A549 (cell line): ENCODE measurements at regions not wholly inside any gene's neighbourhood (a gene's known extent, or its start where the extent isn't known, plus 50 kb on each side); places are given as distances from the start of the nearest gene placed in this dataset.

Experiments used
- ATAC-seq, 2 experiments: fragments of 200-7000 bp in 1 of 2; fragments of >200 bp in 1 of 2; cut with Nextera tagmentation in 1 of 2; cut with Tn5 transposase in 1 of 2; 3 replicates each; pipeline versions ENCODE4 v1.8.0 to v1.9.1; 2018 to 2020; ENCODE audit warnings: mild to moderate bottlenecking in 1 of 2, moderate library complexity in 1 of 2
- CTCF ChIA-PET: fragments of 300-600 bp; sonication (Branson Sonifier 250); formaldehyde crosslinking; extraction: SDS; loops from one replicate; lab custom pipeline; 2021; ENCODE audit warnings: antibody characterized with exemption, inconsistent platforms; lab: Yijun Ruan, JAX
- POLR2A ChIA-PET: fragments of 350-600 bp; formaldehyde crosslinking; extraction: SDS; loops from one replicate; lab custom pipeline; 2021; ENCODE audit warnings: antibody characterized with exemption, inconsistent platforms; lab: Yijun Ruan, JAX
- DNase-seq, 2 experiments: peaks; one replicate each; pipeline versions ENCODE4 v3.0.0 to v3.0.0-alpha.2; 2011 to 2016; ENCODE audit warnings: low read depth in 1 of 2, low spot score in 1 of 2
- FAIRE-seq: peaks from 2 replicates; lab custom pipeline; 2011; peaks lifted over from hg19 to GRCh38; lab: Jason Lieb, UNC
- H3K27ac ChIP-seq, 2 experiments: fragments of >200 bp; sonication (Bioruptor Twin); formaldehyde crosslinking; 3 replicates each; pipeline ENCODE4 v1.5.1; 2016 to 2017
- H3K4me1 ChIP-seq: fragments of >200 bp; sonication (Bioruptor Twin); formaldehyde crosslinking; 3 replicates; pipeline ENCODE4 v1.6.1; 2016
- H3K4me2 ChIP-seq: fragments of >200 bp; sonication (Bioruptor Twin); formaldehyde crosslinking; 3 replicates; pipeline ENCODE4 v1.6.1; 2016
- H3K4me3 ChIP-seq: fragments of >200 bp; sonication (Bioruptor Twin); formaldehyde crosslinking; 3 replicates; pipeline ENCODE4 v1.5.1; 2016
- H3K9me3 ChIP-seq: fragments of >200 bp; sonication (Bioruptor Twin); formaldehyde crosslinking; 3 replicates; pipeline ENCODE4 v1.6.1; 2016
- BCL3 ChIP-seq: fragments of >200 bp; sonication (Bioruptor Twin); formaldehyde crosslinking; IDR thresholded peaks from 3 replicates; pipeline ENCODE4 v1.6.1; 2016
- CBX2 ChIP-seq: fragments of 200-600 bp; sonication (generic); IDR thresholded peaks from 2 replicates; pipeline ENCODE4 v1.6.1; 2016; ENCODE audit warnings: low read depth, mild to moderate bottlenecking, borderline replicate concordance
- CBX8 ChIP-seq: fragments of 200-600 bp; sonication (generic); IDR thresholded peaks from 2 replicates; pipeline ENCODE4 v1.6.1; 2016
- CEBPB ChIP-seq, 2 experiments: fragments of >200 bp in 1 of 2; sonication (Bioruptor Twin) in 1 of 2; formaldehyde crosslinking in 1 of 2; IDR thresholded peaks; 2 replicates each; pipeline ENCODE4 v1.6.1; 2012 to 2016
- CHD4 ChIP-seq: fragments of 200-600 bp; sonication (generic); IDR thresholded peaks from 2 replicates; pipeline ENCODE4 v1.6.1; 2016; ENCODE audit warnings: antibody characterized with exemption, mild to moderate bottlenecking, borderline replicate concordance
- CTCF ChIP-seq: fragments of >200 bp; sonication (Bioruptor Twin); formaldehyde crosslinking; IDR thresholded peaks from 3 replicates; pipeline ENCODE4 v1.5.1; 2016
- EHF ChIP-seq: fragments of 250-450 bp; sonication (Bioruptor Pico); IDR thresholded peaks from 2 replicates; pipeline ENCODE4 v1.5.0; 2020; ENCODE audit warnings: mild to moderate bottlenecking
- ESRRA ChIP-seq: fragments of 150-350 bp; IDR thresholded peaks from 2 replicates; pipeline ENCODE4 v1.6.1; 2014; ENCODE audit warnings: mild to moderate bottlenecking, low read length, borderline replicate concordance
- FOSL2 ChIP-seq, 2 experiments: fragments of 450-650 bp in 1 of 2; fragments of >200 bp in 1 of 2; sonication (Bioruptor Twin) in 1 of 2; formaldehyde crosslinking; IDR thresholded peaks; 2 replicates each; pipeline versions ENCODE4 v1.5.0 to v1.6.1; 2016 to 2020; ENCODE audit warnings: mild to moderate bottlenecking in 1 of 2, moderate library complexity in 1 of 2
- HMGXB4 ChIP-seq: fragments of 250-450 bp; sonication (Bioruptor Pico); IDR thresholded peaks from 2 replicates; pipeline ENCODE4 v1.5.0; 2021; ENCODE audit warnings: mild to moderate bottlenecking, moderate library complexity, borderline replicate concordance
- HOXA7 ChIP-seq: fragments of 250-450 bp; sonication (Bioruptor Pico); IDR thresholded peaks from 2 replicates; pipeline ENCODE4 v1.5.0; 2020; ENCODE audit warnings: mild to moderate bottlenecking, moderate library complexity
- HOXB13 ChIP-seq: fragments of 250-450 bp; sonication (Bioruptor Pico); IDR thresholded peaks from 2 replicates; pipeline ENCODE4 v1.5.0; 2020; ENCODE audit warnings: low read depth, mild to moderate bottlenecking, moderate library complexity
- HOXB5 ChIP-seq: fragments of 250-450 bp; sonication (Bioruptor Pico); IDR thresholded peaks from 2 replicates; pipeline ENCODE4 v1.5.0; 2020; ENCODE audit warnings: mild to moderate bottlenecking, moderate library complexity
- JUNB ChIP-seq: fragments of >200 bp; sonication (Bioruptor Twin); formaldehyde crosslinking; IDR thresholded peaks from 2 replicates; pipeline ENCODE4 v1.6.1; 2016
- KDM1A ChIP-seq: fragments of 200-600 bp; sonication (generic); IDR thresholded peaks from 2 replicates; pipeline ENCODE4 v1.6.1; 2016; ENCODE audit warnings: low read depth, mild to moderate bottlenecking
- MAFK ChIP-seq: fragments of 450-650 bp; IDR thresholded peaks from 2 replicates; pipeline ENCODE4 v1.6.1; 2014; ENCODE audit not compliant: partially characterized antibody
- MAZ ChIP-seq: fragments of 150-350 bp; IDR thresholded peaks from 2 replicates; pipeline ENCODE4 v1.6.1; 2014; ENCODE audit warnings: antibody characterized with exemption, low read depth, low read length, borderline replicate concordance
- NFE2L2 ChIP-seq: fragments of 150-350 bp; conservative IDR thresholded peaks from 2 replicates; pipeline ENCODE4 v1.6.1; 2014; ENCODE audit warnings: low read length
- NR3C1 ChIP-seq: fragments of >200 bp; sonication (Bioruptor Twin); formaldehyde crosslinking; IDR thresholded peaks from 3 replicates; pipeline ENCODE4 v1.6.1; 2017
- POLR2A ChIP-seq: IDR thresholded peaks from 2 replicates; pipeline ENCODE4 v1.6.1; 2012; ENCODE audit warnings: mild to moderate bottlenecking, low read length
- RAD21 ChIP-seq, 2 experiments: fragments of >200 bp in 1 of 2; sonication (Bioruptor Twin) in 1 of 2; formaldehyde crosslinking in 1 of 2; IDR thresholded peaks in 1 of 2; conservative IDR thresholded peaks in 1 of 2; 2 replicates in 1 of 2; 3 replicates in 1 of 2; pipeline ENCODE4 v1.6.1; 2012 to 2018; ENCODE audit warnings: inconsistent platforms in 1 of 2
- RARB ChIP-seq: fragments of 250-450 bp; sonication (Bioruptor Pico); IDR thresholded peaks from 2 replicates; pipeline ENCODE4 v1.8.0; 2021; ENCODE audit warnings: mild to moderate bottlenecking, moderate library complexity
- RFX5 ChIP-seq: fragments of 450-650 bp; IDR thresholded peaks from 2 replicates; pipeline ENCODE4 v1.7.1; 2014; ENCODE audit warnings: antibody characterized with exemption, mild to moderate bottlenecking, moderate library complexity
- ZFP36 ChIP-seq: fragments of 450-650 bp; IDR thresholded peaks from 2 replicates; pipeline ENCODE4 v1.6.1; 2014; ENCODE audit warnings: borderline replicate concordance; ENCODE audit not compliant: partially characterized antibody
- ZSCAN20 ChIP-seq: fragments of 250-450 bp; sonication (Bioruptor Pico); IDR thresholded peaks from 2 replicates; pipeline ENCODE4 v1.8.0; 2022; ENCODE audit warnings: mild to moderate bottlenecking, moderate library complexity
- WGBS: methylation state at CpG from one replicate; pipeline ENCODE4 v1.1.6; 2017; ENCODE audit errors: missing lambda C conversion rate; 5-methylcytosine and 5-hydroxymethylcytosine counted together
- TF ChIP-seq, protein P1 (sequence below): IDR thresholded peaks from 2 replicates; pipeline ENCODE4 v1.6.1; 2012
- TF ChIP-seq, protein P2 (sequence below): IDR thresholded peaks from 2 replicates; pipeline ENCODE4 v1.6.1; 2012; ENCODE audit warnings: low read depth, borderline replicate concordance

GRCh38 chr4:180861651-180862050 is 1381.6 kb upstream of the TENM3 start:
- POLR2A ChIA-PET, result no interaction called here
- no peak overlapping the region for H3K27ac ChIP-seq
- H3K4me3 ChIP-seq, result no peak overlapping the region
- H3K4me1 ChIP-seq, result no peaks in the 10 kb centered on the region
- ATAC-seq, result no peak
- 49% methylated on average over 11 of the region's 11 CpGs for WGBS
- no peak for DNase-seq
- no peaks in the 10 kb centered on the region for H3K9me3 ChIP-seq
- CTCF ChIA-PET, result no interaction called here
- H3K4me2 ChIP-seq, result no peak overlapping the region
- TF ChIP-seq MAZ (no peak), CHD4 (no peak), HOXA7 (CRISPR knock-in tag) (no peak), EHF (CRISPR knock-in tag) (no peak), BCL3 (no peak), KDM1A (no peak), ZSCAN20 (CRISPR knock-in tag) (no peak), NFE2L2 (no peak), RFX5 (no peak), MAFK (no peak), CTCF (no peak), CEBPB (IDR thresholded peaks at IDR 0.05) (no peak), HMGXB4 (CRISPR knock-in tag) (no peak)
- TF ChIP-seq, protein P1, sequence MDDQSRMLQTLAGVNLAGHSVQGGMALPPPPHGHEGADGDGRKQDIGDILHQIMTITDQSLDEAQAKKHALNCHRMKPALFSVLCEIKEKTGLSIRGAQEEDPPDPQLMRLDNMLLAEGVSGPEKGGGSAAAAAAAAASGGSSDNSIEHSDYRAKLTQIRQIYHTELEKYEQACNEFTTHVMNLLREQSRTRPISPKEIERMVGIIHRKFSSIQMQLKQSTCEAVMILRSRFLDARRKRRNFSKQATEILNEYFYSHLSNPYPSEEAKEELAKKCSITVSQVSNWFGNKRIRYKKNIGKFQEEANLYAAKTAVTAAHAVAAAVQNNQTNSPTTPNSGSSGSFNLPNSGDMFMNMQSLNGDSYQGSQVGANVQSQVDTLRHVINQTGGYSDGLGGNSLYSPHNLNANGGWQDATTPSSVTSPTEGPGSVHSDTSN, result no peak
- TF ChIP-seq, protein P2, sequence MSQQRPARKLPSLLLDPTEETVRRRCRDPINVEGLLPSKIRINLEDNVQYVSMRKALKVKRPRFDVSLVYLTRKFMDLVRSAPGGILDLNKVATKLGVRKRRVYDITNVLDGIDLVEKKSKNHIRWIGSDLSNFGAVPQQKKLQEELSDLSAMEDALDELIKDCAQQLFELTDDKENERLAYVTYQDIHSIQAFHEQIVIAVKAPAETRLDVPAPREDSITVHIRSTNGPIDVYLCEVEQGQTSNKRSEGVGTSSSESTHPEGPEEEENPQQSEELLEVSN, result no peak
- no peak for FAIRE-seq

DNA sequence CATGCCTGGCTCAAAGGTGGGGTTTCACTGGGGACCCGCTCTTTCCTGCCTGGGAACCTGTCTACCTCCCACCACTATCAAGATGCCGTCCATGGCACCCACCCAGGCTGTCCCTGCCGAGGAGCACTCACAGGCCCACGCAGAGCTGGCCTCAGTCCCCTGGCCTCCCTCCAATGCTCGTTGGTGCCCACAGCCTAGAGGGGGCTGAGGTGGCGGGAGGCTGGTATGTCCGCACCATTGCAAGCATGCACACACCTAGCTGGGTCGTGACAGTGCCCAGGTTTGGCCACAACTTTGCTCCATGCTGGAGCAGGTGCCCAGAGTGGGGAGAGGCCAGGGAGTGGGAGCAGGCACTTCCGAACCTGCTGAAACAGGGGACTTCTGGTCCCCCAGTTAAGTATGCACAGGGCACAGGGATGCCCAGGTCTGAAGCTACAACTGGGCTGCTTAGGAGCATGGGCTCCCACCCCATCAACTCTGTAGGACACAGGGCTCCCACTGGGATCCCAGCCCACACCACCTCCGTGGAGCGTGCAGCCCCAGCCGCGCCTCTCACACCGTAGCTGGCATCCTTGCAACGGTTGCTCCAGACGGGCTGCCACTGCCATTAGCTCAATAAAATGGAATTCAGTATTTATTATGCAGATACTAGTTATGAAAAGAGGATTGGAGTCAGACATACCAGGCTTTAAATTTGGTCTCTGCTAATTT is 1376.1 kb upstream of the TENM3 start:
- H3K9me3 ChIP-seq, result no peaks in the 10 kb centered on the region
- FAIRE-seq (no peak), ATAC-seq (no peak), DNase-seq (no peak)
- CTCF ChIA-PET, result no interaction called here
- POLR2A ChIA-PET, result no interaction called here
- H3K4me2 ChIP-seq, result no peak overlapping the region
- WGBS, result 46% methylated on average over 9 of the region's 16 CpGs
- TF ChIP-seq HOXA7 (CRISPR knock-in tag) (no peak), JUNB (no peak), ZFP36 (no peak), NR3C1 (no peak), ESRRA (no peak), CBX8 (no peak), RARB (CRISPR knock-in tag) (no peak), POLR2A (no peak), HOXB13 (no peak), MAZ (no peak), FOSL2 (IDR thresholded peaks at IDR 0.05) (no peak), FOSL2 (CRISPR knock-in tag; IDR thresholded peaks at IDR 0.05) (no peak), CTCF (no peak), RAD21 (conservative IDR thresholded peaks at IDR 0.05 in 1 of 2, IDR thresholded peaks at IDR 0.05 in 1 of 2) (no peak), CBX2 (no peak), HOXB5 (no peak)
- no peaks in the 10 kb centered on the region for H3K4me1 ChIP-seq
- H3K27ac ChIP-seq, result no peak overlapping the region
- H3K4me3 ChIP-seq, result no peak overlapping the region
